Ishikawa (cell line): ENCODE measurements at regions not wholly inside any gene's neighbourhood (a gene's known extent, or its start where the extent isn't known, plus 50 kb on each side); places are given as distances from the start of the nearest gene placed in this dataset.

Experiments
- CEBPB ChIP-seq: IDR thresholded peaks from 2 replicates; pipeline ENCODE4 v1.6.1; 2012
- CREB1 ChIP-seq: IDR thresholded peaks from 2 replicates; pipeline ENCODE4 v1.6.1; 2012; ENCODE audit warnings: low read depth
- EGR1 ChIP-seq: IDR thresholded peaks from 2 replicates; pipeline ENCODE4 v1.6.1; 2012
- EP300 ChIP-seq: IDR thresholded peaks from 2 replicates; pipeline ENCODE4 v1.6.1; 2012; ENCODE audit warnings: borderline replicate concordance
- FOXM1 ChIP-seq: IDR thresholded peaks from 2 replicates; pipeline ENCODE4 v1.6.1; 2012; ENCODE audit warnings: low read depth, borderline replicate concordance
- MAX ChIP-seq: IDR thresholded peaks from 2 replicates; pipeline ENCODE4 v1.6.1; 2012
- NFIC ChIP-seq: IDR thresholded peaks from 2 replicates; pipeline ENCODE4 v1.6.1; 2012
- RAD21 ChIP-seq: IDR thresholded peaks from 2 replicates; pipeline ENCODE4 v1.6.1; 2012; ENCODE audit warnings: low read depth
- REST ChIP-seq: IDR thresholded peaks from 2 replicates; pipeline ENCODE4 v1.6.1; 2012; ENCODE audit warnings: low read depth, mild to moderate bottlenecking
- TAF1 ChIP-seq: IDR thresholded peaks from 2 replicates; pipeline ENCODE4 v1.6.1; 2012; ENCODE audit warnings: low read depth, mild to moderate bottlenecking
- TCF12 ChIP-seq: IDR thresholded peaks from 2 replicates; pipeline ENCODE4 v1.6.1; 2012; ENCODE audit warnings: low read depth
- TEAD4 ChIP-seq: IDR thresholded peaks from 2 replicates; pipeline ENCODE4 v1.6.1; 2012
- USF1 ChIP-seq: IDR thresholded peaks from 2 replicates; pipeline ENCODE4 v1.6.1; 2012
- YY1 ChIP-seq: IDR thresholded peaks from 2 replicates; pipeline ENCODE4 v1.6.1; 2012; ENCODE audit warnings: low read depth
- ZBTB7A ChIP-seq: IDR thresholded peaks from 2 replicates; pipeline ENCODE4 v1.6.1; 2012; ENCODE audit warnings: low read depth

GRCh38 chr11:127126986-127127385 lies 126.4 kb upstream of the KIRREL3 start:
- TF ChIP-seq EGR1 (no peak), ZBTB7A (no peak), EP300 (no peak)

- TF ChIP-seq TEAD4 (no peak), USF1 (no peak), CEBPB (no peak), RAD21 (no peak), FOXM1 (no peak), NFIC (no peak), YY1 (no peak), REST (no peak), CREB1 (no peak), MAX (no peak), ZBTB7A (no peak), EGR1 (no peak), TAF1 (no peak)
Measured at GRCh38 chr11:127119356-127119755, 118.8 kb upstream of the KIRREL3 start.

GRCh38 chr11:127118811-127119210 lies 118.2 kb upstream of the KIRREL3 start:
- TF ChIP-seq TEAD4 = no peak
- TF ChIP-seq MAX = no peak
- no peak for TF ChIP-seq FOXM1
- no peak for TF ChIP-seq TAF1

GRCh38 chr11:127117231-127117739 lies 116.7 kb upstream of the KIRREL3 start:
- TF ChIP-seq TAF1 (no peak), CREB1 (no peak), ZBTB7A (no peak), FOXM1 (no peak), NFIC (no peak), TCF12 (no peak), REST (no peak), CEBPB (no peak)

- TF ChIP-seq CEBPB (no peak), YY1 (no peak), REST (no peak), TAF1 (no peak), TCF12 (no peak), TEAD4 (no peak), MAX (no peak), EP300 (no peak), NFIC (no peak), FOXM1 (no peak), USF1 (no peak), RAD21 (no peak), EGR1 (no peak), ZBTB7A (no peak), CREB1 (no peak)
Measured at GRCh38 chr11:127115844-127116243, 115.3 kb upstream of the KIRREL3 start.
